Epithelial cell of esophagus (primary cell): ENCODE measurements at regions not wholly inside any gene's neighbourhood (a gene's known extent, or its start where the extent isn't known, plus 50 kb on each side); places are given as distances from the start of the nearest gene placed in this dataset.
"Not testable (repeated sequence)": the region's sequence is repeated elsewhere in the genome, so short reads cannot be mapped to it uniquely, and the experiment has no call there.

Source experiments
- DNase-seq: peaks from one replicate; pipeline ENCODE4 v3.0.0; 2010; ENCODE audit warnings: low read depth
- H3K4me3 ChIP-seq: 2 replicates; pipeline ENCODE4 v1.5.1; 2011; ENCODE audit warnings: mild to moderate bottlenecking, low read length, control low read depth
- CTCF ChIP-seq: IDR thresholded peaks from 2 replicates; pipeline ENCODE4 v1.5.1; 2011; ENCODE audit warnings: low read depth, mild to moderate bottlenecking, low read length, control low read depth, inconsistent platforms; ENCODE audit not compliant: insufficient read depth; ENCODE audit errors: missing control alignments

DNA sequence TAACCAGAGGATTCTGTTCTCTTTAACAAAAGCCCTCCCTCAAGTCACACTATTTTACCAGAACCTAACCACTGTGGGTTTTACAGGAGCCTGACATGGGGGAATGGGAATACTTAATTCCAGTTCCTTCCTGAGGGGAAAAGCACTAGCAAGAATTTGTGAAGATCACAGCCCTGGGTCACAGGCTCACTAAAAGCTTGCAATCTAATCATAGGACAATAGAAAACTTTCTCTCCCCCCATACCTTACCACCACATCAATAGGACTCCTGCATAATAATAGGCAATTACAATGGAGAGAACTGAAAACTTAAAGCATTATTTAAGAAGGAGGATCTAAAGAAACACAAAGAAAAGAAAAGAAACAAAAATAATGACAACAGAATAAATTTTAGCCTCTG is 225.8 kb upstream of the ZNF804A start:
- no peak for DNase-seq
- no peak for TF ChIP-seq CTCF
- no peak overlapping the region for H3K4me3 ChIP-seq

- TF ChIP-seq CTCF = no peak
- no peak for DNase-seq
Measured at GRCh38 chr2:184394642-184395041, 203.7 kb upstream of the ZNF804A start.

DNA sequence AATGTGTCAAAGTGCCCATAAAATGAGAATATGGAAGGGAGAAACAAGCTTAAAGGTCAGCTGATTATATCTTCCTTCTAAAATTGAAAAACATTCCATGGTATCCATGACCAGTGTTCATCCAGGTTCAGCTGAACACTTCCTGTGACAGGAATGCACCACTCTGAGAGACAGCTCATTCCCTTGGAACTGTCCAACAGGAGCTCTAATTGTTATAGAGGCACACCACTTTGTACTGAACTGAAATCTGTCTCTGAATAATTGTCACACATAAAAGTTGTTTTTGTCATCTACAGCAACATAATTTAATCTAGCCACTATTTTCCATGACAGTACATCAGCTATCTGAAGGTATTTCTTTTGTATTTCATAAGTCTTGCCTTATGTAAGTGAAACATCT is 195.9 kb upstream of the ZNF804A start:
- DNase-seq = peak; percentile 8
- no peak overlapping the region for H3K4me3 ChIP-seq
- TF ChIP-seq CTCF = no peak

More at GRCh38 chr2:184394642-184395041, 203.7 kb upstream of the ZNF804A start:
- H3K4me3 ChIP-seq = no peak overlapping the region

DNA sequence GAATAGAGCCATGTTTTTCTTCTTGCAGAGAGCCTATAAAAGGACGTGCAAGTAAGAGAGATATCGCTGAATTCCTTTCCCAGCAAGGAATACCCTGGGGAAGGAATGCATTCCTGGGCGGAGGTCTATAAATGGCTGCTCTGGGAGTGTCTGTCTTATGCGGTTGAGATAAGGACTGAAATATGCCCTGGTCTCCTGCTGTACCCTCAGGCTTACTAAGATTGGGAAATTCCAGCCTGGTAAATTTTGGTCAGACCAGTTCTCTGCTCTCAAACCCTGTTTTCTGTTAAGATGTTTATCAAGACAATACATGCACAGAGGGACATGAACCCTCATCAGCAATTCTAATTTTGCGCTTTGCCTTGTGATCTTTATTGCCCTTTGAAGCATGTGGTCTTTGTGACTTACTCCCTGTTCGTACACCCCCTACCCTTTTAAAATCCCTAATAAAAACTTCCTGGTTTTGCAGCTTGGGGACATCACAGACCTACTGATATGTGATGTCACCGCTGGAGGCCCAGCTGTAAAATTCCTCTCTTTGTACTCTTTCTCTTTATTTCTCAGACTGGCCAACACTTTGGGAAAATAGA is 191.2 kb upstream of the ZNF804A start:
- not testable (repeated sequence) for H3K4me3 ChIP-seq, DNase-seq

GRCh38 chr2:184410160-184410559 is 188.2 kb upstream of the ZNF804A start:
- DNase-seq = no peak
- TF ChIP-seq CTCF = no peak
- no peak overlapping the region for H3K4me3 ChIP-seq

DNA sequence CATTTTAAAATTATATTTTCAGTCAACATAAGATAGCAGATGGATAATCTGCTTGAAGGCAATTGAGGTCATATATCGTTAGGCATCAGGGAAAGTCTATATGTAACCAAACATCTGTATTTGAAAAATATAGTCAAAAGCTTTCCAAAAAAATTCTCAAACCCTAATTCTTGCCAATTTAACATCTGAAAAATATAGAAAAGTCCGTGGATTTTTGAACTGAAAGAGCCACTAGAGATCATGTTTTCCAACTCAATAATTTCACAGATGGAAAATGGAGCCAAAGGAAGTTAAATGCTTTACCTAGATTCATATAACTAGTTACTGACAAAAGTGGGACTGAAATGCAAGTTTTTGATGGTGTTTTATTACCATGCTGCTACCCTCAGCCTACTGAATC is 185.1 kb upstream of the ZNF804A start:
- DNase-seq = no peak
- no peak for TF ChIP-seq CTCF
- no peak overlapping the region for H3K4me3 ChIP-seq

- DNase-seq = no peak
- no peak overlapping the region for H3K4me3 ChIP-seq
- TF ChIP-seq CTCF = no peak
Measured at GRCh38 chr2:184413671-184414229, 184.6 kb upstream of the ZNF804A start.
